Mesenchymal stem cell (in vitro differentiated cells and primary cell): ENCODE measurements at regions not wholly inside any gene's neighbourhood (a gene's known extent, or its start where the extent isn't known, plus 50 kb on each side); places are given as distances from the start of the nearest gene placed in this dataset.

ENCODE experiments used
- DNase-seq: peaks from one replicate; pipeline ENCODE4 v3.0.0-alpha.2; 2013
- H2AFZ ChIP-seq: one replicate; pipeline ENCODE4 v1.6.1; 2013; ENCODE audit warnings: low read depth, mild to moderate bottlenecking, control low read depth, inconsistent platforms, low read length, moderate library complexity
- H2AK5ac ChIP-seq: 2 replicates; pipeline ENCODE4 v1.6.1; 2013; ENCODE audit warnings: low read length, moderate library complexity, mild to moderate bottlenecking, inconsistent platforms; ENCODE audit not compliant: severe bottlenecking
- H2BK120ac ChIP-seq: one replicate; pipeline ENCODE4 v1.6.1; 2013; ENCODE audit warnings: low read depth, mild to moderate bottlenecking, inconsistent platforms, low read length, moderate library complexity
- H2BK12ac ChIP-seq, 2 experiments: one replicate each; pipeline ENCODE4 v1.6.1; 2013; ENCODE audit warnings: inconsistent platforms in 2 of 2, low read length in 2 of 2, mild to moderate bottlenecking in 2 of 2, moderate library complexity in 2 of 2, control low read depth in 1 of 2
- H2BK15ac ChIP-seq: one replicate; pipeline ENCODE4 v1.6.1; 2013; ENCODE audit warnings: mild to moderate bottlenecking, low read depth, inconsistent platforms; ENCODE audit not compliant: poor library complexity, severe bottlenecking
- H2BK5ac ChIP-seq: 2 replicates; pipeline ENCODE4 v1.6.1; 2013; ENCODE audit warnings: low read depth, mild to moderate bottlenecking, low read length, control low read depth, inconsistent platforms; ENCODE audit not compliant: poor library complexity, severe bottlenecking
- H3K14ac ChIP-seq, 2 experiments: one replicate each; pipeline ENCODE4 v1.6.1; 2013; ENCODE audit warnings: inconsistent platforms in 2 of 2, low read length in 2 of 2, control low read depth in 1 of 2, mild to moderate bottlenecking in 1 of 2, moderate library complexity in 1 of 2
- H3K18ac ChIP-seq, 2 experiments: one replicate each; pipeline ENCODE4 v1.6.1; 2013; ENCODE audit warnings: inconsistent platforms in 2 of 2, low read length in 2 of 2, control low read depth in 1 of 2, low read depth in 1 of 2, mild to moderate bottlenecking in 1 of 2
- H3K23ac ChIP-seq, 2 experiments: one replicate each; pipeline ENCODE4 v1.6.1; 2013; ENCODE audit warnings: inconsistent platforms in 2 of 2, low read length in 2 of 2, mild to moderate bottlenecking in 2 of 2, moderate library complexity in 2 of 2, control low read depth in 1 of 2
- H3K27ac ChIP-seq: 2 replicates; pipeline ENCODE4 v1.5.1; 2013; ENCODE audit warnings: mild to moderate bottlenecking, moderate library complexity, low read length, control low read depth, inconsistent platforms; ENCODE audit not compliant: poor library complexity, severe bottlenecking
- H3K27me3 ChIP-seq, 2 experiments: 2 replicates each; pipeline versions ENCODE4 v1.6.1 to v1.7.0; 2013; ENCODE audit warnings: low read length in 2 of 2, mild to moderate bottlenecking in 2 of 2, moderate library complexity in 2 of 2, control low read depth in 1 of 2, inconsistent platforms in 1 of 2; ENCODE audit not compliant: control insufficient read depth in 1 of 2, insufficient read depth in 1 of 2
- H3K36me3 ChIP-seq, 2 experiments: 2 replicates each; pipeline versions ENCODE4 v1.6.1 to v1.7.0; 2013; ENCODE audit warnings: low read length in 2 of 2, control low read depth in 1 of 2, inconsistent platforms in 1 of 2, low read depth in 1 of 2, mild to moderate bottlenecking in 1 of 2; ENCODE audit not compliant: insufficient read depth in 2 of 2, control insufficient read depth in 1 of 2
- H3K4ac ChIP-seq, 2 experiments: one replicate each; pipeline ENCODE4 v1.6.1; 2013; ENCODE audit warnings: inconsistent platforms in 2 of 2, low read length in 2 of 2, mild to moderate bottlenecking in 2 of 2, moderate library complexity in 2 of 2, control low read depth in 1 of 2, low read depth in 1 of 2
- H3K4me1 ChIP-seq: 2 replicates; pipeline ENCODE4 v1.6.1; 2013; ENCODE audit warnings: low read depth, low read length, control low read depth; ENCODE audit not compliant: control insufficient read depth, insufficient read depth
- H3K4me2 ChIP-seq: 2 replicates; pipeline ENCODE4 v1.6.1; 2013; ENCODE audit warnings: low read length, mild to moderate bottlenecking, inconsistent platforms; ENCODE audit not compliant: poor library complexity, severe bottlenecking
- H3K4me3 ChIP-seq, 2 experiments: 2 replicates each; pipeline versions ENCODE4 v1.5.1 to v1.7.0; 2013; ENCODE audit warnings: low read length in 2 of 2, mild to moderate bottlenecking in 2 of 2, control low read depth in 1 of 2, low read depth in 1 of 2; ENCODE audit not compliant: insufficient read depth in 1 of 2
- H3K79me1 ChIP-seq: replicated peaks from 2 replicates; pipeline ENCODE4 v1.6.1; 2013; ENCODE audit warnings: mild to moderate bottlenecking, control low read depth, low read length, inconsistent platforms; ENCODE audit not compliant: poor library complexity, severe bottlenecking
- H3K9ac ChIP-seq: 2 replicates; pipeline ENCODE4 v1.7.0; 2013; ENCODE audit warnings: mild to moderate bottlenecking, low read length, moderate library complexity
- H3K9me3 ChIP-seq: 2 replicates; pipeline ENCODE4 v1.7.0; 2013; ENCODE audit warnings: mild to moderate bottlenecking, low read length; ENCODE audit not compliant: control insufficient read depth
- H4K8ac ChIP-seq: one replicate; pipeline ENCODE4 v1.6.1; 2013; ENCODE audit warnings: inconsistent platforms, mild to moderate bottlenecking, low read length, moderate library complexity
- H4K91ac ChIP-seq: one replicate; pipeline ENCODE4 v1.6.1; 2013; ENCODE audit warnings: mild to moderate bottlenecking, low read length, inconsistent platforms
- WGBS: methylation state at CpG from one replicate; pipeline ENCODE4 v1.1.7; 2013; ENCODE audit warnings: mixed read lengths; 5-methylcytosine and 5-hydroxymethylcytosine counted together

DNA sequence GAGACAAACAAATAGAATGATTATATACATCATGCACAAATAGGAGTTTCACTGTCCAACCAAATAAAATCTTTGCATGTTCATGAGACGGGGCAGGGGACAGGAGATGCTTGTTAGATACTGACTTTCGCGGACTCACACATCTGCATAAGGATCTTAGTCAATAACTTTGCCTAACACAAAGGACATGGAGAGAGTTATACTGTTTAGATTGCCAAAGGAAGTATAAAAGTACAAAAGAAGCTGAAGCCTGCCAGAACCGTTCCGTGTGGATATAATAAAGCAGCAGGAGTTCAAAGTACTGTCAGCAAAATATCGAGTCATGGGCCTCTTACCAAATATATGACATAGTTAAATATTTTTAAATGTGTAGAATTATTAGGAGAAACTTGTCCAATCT, 1148.4 kb downstream of the EFNA5 start:
- Histone ChIP-seq H3K27ac (peak overlapping the region; percentile 56), H2BK120ac (no peak overlapping the region), H3K79me1 (no peaks in the 10 kb centered on the region), H3K14ac (no peak overlapping the region), H2AFZ (no peak overlapping the region), H2BK12ac (no peak overlapping the region), H2BK5ac (peak overlapping the region; percentile 25), H3K4me1 (no peaks in the 10 kb centered on the region), H3K36me3 (no peaks in the 10 kb centered on the region), H4K91ac (no peak overlapping the region), H3K4me2 (no peak overlapping the region), H3K4ac (no peak overlapping the region), H4K8ac (no peak overlapping the region), H2AK5ac (no peak overlapping the region), H3K9ac (no peak overlapping the region), H3K9me3 (peaks cover 7% of the 10 kb centered on the region), H3K23ac (no peak overlapping the region), H3K4me3 (no peak overlapping the region), H2BK15ac (no peak overlapping the region), H3K18ac (no peak overlapping the region), H3K27me3 (no peaks in the 10 kb centered on the region)
- peak; percentile 5 for DNase-seq
- 63% methylated on average over 5 of the region's 6 CpGs for WGBS

DNA sequence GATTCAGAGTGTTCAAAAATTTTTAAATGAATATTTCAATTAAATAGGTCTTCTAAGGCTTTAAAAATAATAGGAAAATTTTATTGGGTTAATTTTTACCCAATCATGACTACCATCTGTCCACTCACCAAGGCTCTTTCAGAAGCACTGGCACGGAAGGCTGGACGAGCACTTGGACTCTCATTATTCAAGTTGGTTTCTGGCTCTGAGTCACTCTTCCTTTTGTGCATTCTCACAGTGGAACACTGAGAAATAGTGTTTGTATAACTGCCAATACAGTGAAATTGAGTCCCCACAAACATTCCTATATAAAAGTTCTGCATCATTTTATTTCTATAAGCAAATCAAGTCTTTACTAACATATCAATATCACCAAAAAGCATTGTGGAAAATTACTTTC, 1149.0 kb downstream of the EFNA5 start:
- H2BK15ac ChIP-seq = no peak overlapping the region
- H3K9me3 ChIP-seq = peaks cover 7% of the 10 kb centered on the region
- no peak overlapping the region for H3K4me3 ChIP-seq
- no peak overlapping the region for H3K9ac ChIP-seq
- no peak overlapping the region for H2BK120ac ChIP-seq
- H2AK5ac ChIP-seq = no peak overlapping the region
- no peak overlapping the region for H2BK5ac ChIP-seq
- no peak overlapping the region for H4K8ac ChIP-seq
- no peak overlapping the region for H4K91ac ChIP-seq
- no CpG with 5 or more reads among the region's 2 CpGs for WGBS
- no peak overlapping the region for H3K4ac ChIP-seq
- no peak overlapping the region for H3K27ac ChIP-seq
- H3K4me2 ChIP-seq = no peak overlapping the region
- H3K18ac ChIP-seq = no peak overlapping the region
- no peaks in the 10 kb centered on the region for H3K4me1 ChIP-seq
- no peaks in the 10 kb centered on the region for H3K79me1 ChIP-seq
- no peak overlapping the region for H2BK12ac ChIP-seq
- H3K23ac ChIP-seq = no peak overlapping the region
- no peaks in the 10 kb centered on the region for H3K36me3 ChIP-seq
- no peak overlapping the region for H2AFZ ChIP-seq
- H3K27me3 ChIP-seq = no peaks in the 10 kb centered on the region
- no peak overlapping the region for H3K14ac ChIP-seq
- DNase-seq = peak; percentile 69

DNA sequence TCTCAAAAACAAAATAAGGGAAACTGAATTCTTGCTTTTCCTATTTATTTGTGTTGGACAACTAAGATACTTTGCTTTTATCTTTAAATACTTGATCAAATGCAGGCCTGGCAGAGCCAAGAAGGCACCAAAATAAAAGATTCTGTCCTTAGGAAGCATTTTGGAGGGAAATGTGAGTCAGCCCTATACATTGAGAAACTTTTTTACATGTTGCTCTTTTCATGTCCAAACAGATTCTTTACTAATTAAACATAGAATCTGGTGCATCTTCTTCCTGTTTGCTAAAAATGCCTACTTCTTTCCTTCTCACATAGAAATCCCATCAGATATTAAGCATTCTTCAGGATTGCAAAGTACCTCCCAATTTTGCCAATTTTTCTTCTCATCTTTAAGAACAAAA, 1160.4 kb downstream of the EFNA5 start:
- Histone ChIP-seq H3K9me3 (peaks cover 3% of the 10 kb centered on the region), H2BK12ac (no peak overlapping the region)

DNA sequence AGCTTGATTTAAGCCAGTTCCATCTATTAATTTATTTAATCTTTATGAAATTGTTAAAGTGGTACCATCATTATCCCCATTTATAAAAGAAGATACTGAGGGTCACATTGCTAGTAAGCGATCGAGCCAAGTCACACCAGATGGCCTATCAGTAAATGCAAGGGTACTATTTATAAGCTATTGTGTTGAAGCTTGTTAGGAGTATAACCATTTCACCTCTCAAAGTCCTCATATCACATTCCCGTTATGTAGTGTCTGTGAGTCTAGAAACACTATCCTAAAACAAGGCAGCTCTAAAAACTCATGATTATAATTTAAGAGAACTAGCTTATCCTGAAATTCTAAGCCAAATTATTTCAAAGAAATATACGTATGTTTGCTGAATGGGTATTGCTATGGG, 1161.8 kb downstream of the EFNA5 start:
- no peak overlapping the region for H3K4me2 ChIP-seq
- WGBS = 83% methylated on average over 1 of the region's 4 CpGs
- no peak overlapping the region for H2BK12ac ChIP-seq
- no peaks in the 10 kb centered on the region for H3K36me3 ChIP-seq
- peaks cover 3% of the 10 kb centered on the region for H3K9me3 ChIP-seq
- H2AK5ac ChIP-seq = no peak overlapping the region
- no peak overlapping the region for H3K18ac ChIP-seq
- H3K14ac ChIP-seq = no peak overlapping the region
- H3K4ac ChIP-seq = no peak overlapping the region
- H3K27ac ChIP-seq = no peak overlapping the region
- H3K79me1 ChIP-seq = no peaks in the 10 kb centered on the region
- no peaks in the 10 kb centered on the region for H3K27me3 ChIP-seq
- H2BK5ac ChIP-seq = no peak overlapping the region
- H2BK120ac ChIP-seq = no peak overlapping the region
- H2BK15ac ChIP-seq = no peak overlapping the region
- H2AFZ ChIP-seq = no peak overlapping the region
- no peak overlapping the region for H4K8ac ChIP-seq
- H4K91ac ChIP-seq = no peak overlapping the region
- H3K9ac ChIP-seq = no peak overlapping the region
- no peaks in the 10 kb centered on the region for H3K4me1 ChIP-seq
- DNase-seq = no peak
- H3K4me3 ChIP-seq = no peak overlapping the region
- H3K23ac ChIP-seq = no peak overlapping the region

More for the DNA sequence above, 1160.4 kb downstream of the EFNA5 start:
- no peak overlapping the region for H3K18ac ChIP-seq
- no peak overlapping the region for H3K4me2 ChIP-seq
- H3K23ac ChIP-seq = no peak overlapping the region
- no peak overlapping the region for H2BK120ac ChIP-seq
- no peak overlapping the region for H3K4ac ChIP-seq
- no peak for DNase-seq
- H2AFZ ChIP-seq = no peak overlapping the region
- H3K36me3 ChIP-seq = no peaks in the 10 kb centered on the region
- H2BK15ac ChIP-seq = no peak overlapping the region
- no peak overlapping the region for H3K4me3 ChIP-seq
- no peaks in the 10 kb centered on the region for H3K79me1 ChIP-seq
- H3K27ac ChIP-seq = no peak overlapping the region
- H3K9ac ChIP-seq = no peak overlapping the region
- H2BK5ac ChIP-seq = no peak overlapping the region
- no peak overlapping the region for H2AK5ac ChIP-seq
- H3K27me3 ChIP-seq = no peaks in the 10 kb centered on the region
- no peak overlapping the region for H4K91ac ChIP-seq
- no peak overlapping the region for H4K8ac ChIP-seq
- H3K4me1 ChIP-seq = no peaks in the 10 kb centered on the region
- no peak overlapping the region for H3K14ac ChIP-seq
